ENCODE measurements at regions not wholly inside any gene's neighbourhood (a gene's known extent, or its start where the extent isn't known, plus 50 kb on each side); places are given as distances from the start of the nearest gene placed in this dataset.
A peak's percentile ranks its signal among the peaks of the same experiment; 100 is the strongest.

GRCh38 chr5:34535944-34536623, 120.0 kb upstream of the RAI14 start:
- no peak overlapping the region for H3K27ac ChIP-seq
- H3K36me3 ChIP-seq, result no peaks in the 10 kb centered on the region
- no peaks in the 10 kb centered on the region for H3K27me3 ChIP-seq
- DNase-seq (ENCODE audit: low read depth in 1 of 2, low spot score in 1 of 2), result no peak
- H3K4me1 ChIP-seq (ENCODE audit: low read depth), result no peaks in the 10 kb centered on the region
- no peak overlapping the region for H3K4me3 ChIP-seq
- H3K9me3 ChIP-seq (ENCODE audit: low read depth), result no peaks in the 10 kb centered on the region
- TF ChIP-seq CTCF (IDR thresholded peaks at IDR 0.05; ENCODE audit: low read depth, low read length), result no peak

- no peak overlapping the region for H3K27ac ChIP-seq
These were observed 119.4 kb upstream of the RAI14 start for GRCh38 chr5:34536699-34537098.

GRCh38 chr5:34538026-34538672, 118.0 kb upstream of the RAI14 start:
- no peaks in the 10 kb centered on the region for H3K4me1 ChIP-seq (ENCODE audit: low read depth)
- no peaks in the 10 kb centered on the region for H3K27me3 ChIP-seq
- no peak overlapping the region for H3K4me3 ChIP-seq
- H3K27ac ChIP-seq, result no peak overlapping the region
- TF ChIP-seq CTCF (IDR thresholded peaks at IDR 0.05; ENCODE audit: low read depth, low read length), result peak; percentile 34
- H3K9me3 ChIP-seq (ENCODE audit: low read depth), result no peaks in the 10 kb centered on the region
- peak in 1 of 2 donors; percentile 21 for DNase-seq (ENCODE audit: low read depth in 1 of 2, low spot score in 1 of 2)
- no peaks in the 10 kb centered on the region for H3K36me3 ChIP-seq

More at GRCh38 chr5:34536699-34537098, 119.4 kb upstream of the RAI14 start:
- Histone ChIP-seq H3K36me3 (no peaks in the 10 kb centered on the region), H3K27me3 (no peaks in the 10 kb centered on the region), H3K9me3 (ENCODE audit: low read depth) (no peaks in the 10 kb centered on the region), H3K4me3 (no peak overlapping the region), H3K4me1 (ENCODE audit: low read depth) (no peaks in the 10 kb centered on the region)
- no peak for DNase-seq (ENCODE audit: low read depth in 1 of 2, low spot score in 1 of 2)
- TF ChIP-seq CTCF (IDR thresholded peaks at IDR 0.05; ENCODE audit: low read depth, low read length), result no peak

DNA sequence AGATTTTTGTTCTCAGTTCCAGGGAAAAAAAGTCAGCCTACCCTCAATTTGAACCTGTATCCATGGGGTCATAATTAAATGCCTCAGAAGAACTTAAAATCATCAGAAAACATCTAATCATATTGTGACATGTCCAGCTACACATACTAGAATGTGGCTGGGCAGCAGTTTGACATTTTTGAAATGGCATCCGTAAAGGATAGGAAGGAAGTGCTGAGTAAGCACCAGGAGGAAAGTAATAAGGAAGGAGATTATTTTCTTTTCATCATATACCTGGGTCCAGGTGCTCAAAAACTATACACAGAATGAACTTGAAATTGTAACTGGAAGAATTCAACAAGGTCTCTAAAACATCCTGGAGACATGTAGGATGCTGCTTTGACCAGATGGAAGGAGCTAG, 116.9 kb upstream of the RAI14 start:
- Histone ChIP-seq H3K36me3 (no peaks in the 10 kb centered on the region), H3K27me3 (no peaks in the 10 kb centered on the region), H3K4me3 (no peak overlapping the region), H3K9me3 (ENCODE audit: low read depth) (no peaks in the 10 kb centered on the region), H3K27ac (no peak overlapping the region), H3K4me1 (ENCODE audit: low read depth) (no peaks in the 10 kb centered on the region)
- DNase-seq (ENCODE audit: low read depth in 1 of 2, low spot score in 1 of 2), result no peak
- TF ChIP-seq CTCF (IDR thresholded peaks at IDR 0.05; ENCODE audit: low read depth, low read length), result no peak

DNA sequence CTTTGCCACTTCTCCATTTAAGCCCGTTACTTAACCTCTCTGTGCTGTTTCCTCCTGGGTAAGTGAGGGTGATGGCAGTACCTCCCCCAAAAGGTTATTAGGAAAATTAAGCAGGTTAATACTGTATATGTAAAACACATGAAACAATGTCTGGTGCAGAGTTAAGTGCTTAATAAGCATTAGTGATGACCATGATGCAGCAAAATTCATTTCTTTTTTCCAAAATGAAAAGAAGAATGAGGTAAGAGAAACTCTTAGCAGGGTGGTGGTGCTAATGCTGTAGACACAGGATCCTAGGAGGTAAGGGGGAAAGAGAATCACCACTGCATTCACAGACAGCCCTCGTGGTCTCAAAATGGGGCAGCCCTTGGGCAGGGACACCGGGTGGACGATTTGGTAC, 115.1 kb upstream of the RAI14 start:
- Histone ChIP-seq H3K4me1 (ENCODE audit: low read depth) (no peaks in the 10 kb centered on the region), H3K4me3 (no peak overlapping the region), H3K27ac (no peak overlapping the region), H3K27me3 (no peaks in the 10 kb centered on the region), H3K9me3 (ENCODE audit: low read depth) (no peaks in the 10 kb centered on the region), H3K36me3 (no peaks in the 10 kb centered on the region)
- no peak for DNase-seq (ENCODE audit: low read depth in 1 of 2, low spot score in 1 of 2)
- TF ChIP-seq CTCF (IDR thresholded peaks at IDR 0.05; ENCODE audit: low read depth, low read length), result no peak
